Fibroblast of lung (primary cell): ENCODE measurements at regions not wholly inside any gene's neighbourhood (a gene's known extent, or its start where the extent isn't known, plus 50 kb on each side); places are given as distances from the start of the nearest gene placed in this dataset.

Experiments
- EZH2 ChIP-seq: IDR thresholded peaks from 2 replicates; pipeline ENCODE4 v1.5.1; 2012; ENCODE audit warnings: low read length, control low read depth, mild to moderate bottlenecking; ENCODE audit errors: missing control alignments
- TF ChIP-seq, protein P1 (sequence below), 2 donors: IDR thresholded peaks in 1 of 2; conservative IDR thresholded peaks in 1 of 2; 1 replicate in 1 of 2; 2 replicates in 1 of 2; pipeline ENCODE4 v1.5.1; 2011 to 2012; ENCODE audit warnings: low read length in 2 of 2, control low read depth in 1 of 2, inconsistent platforms in 1 of 2, low read depth in 1 of 2, mild to moderate bottlenecking in 1 of 2

DNA sequence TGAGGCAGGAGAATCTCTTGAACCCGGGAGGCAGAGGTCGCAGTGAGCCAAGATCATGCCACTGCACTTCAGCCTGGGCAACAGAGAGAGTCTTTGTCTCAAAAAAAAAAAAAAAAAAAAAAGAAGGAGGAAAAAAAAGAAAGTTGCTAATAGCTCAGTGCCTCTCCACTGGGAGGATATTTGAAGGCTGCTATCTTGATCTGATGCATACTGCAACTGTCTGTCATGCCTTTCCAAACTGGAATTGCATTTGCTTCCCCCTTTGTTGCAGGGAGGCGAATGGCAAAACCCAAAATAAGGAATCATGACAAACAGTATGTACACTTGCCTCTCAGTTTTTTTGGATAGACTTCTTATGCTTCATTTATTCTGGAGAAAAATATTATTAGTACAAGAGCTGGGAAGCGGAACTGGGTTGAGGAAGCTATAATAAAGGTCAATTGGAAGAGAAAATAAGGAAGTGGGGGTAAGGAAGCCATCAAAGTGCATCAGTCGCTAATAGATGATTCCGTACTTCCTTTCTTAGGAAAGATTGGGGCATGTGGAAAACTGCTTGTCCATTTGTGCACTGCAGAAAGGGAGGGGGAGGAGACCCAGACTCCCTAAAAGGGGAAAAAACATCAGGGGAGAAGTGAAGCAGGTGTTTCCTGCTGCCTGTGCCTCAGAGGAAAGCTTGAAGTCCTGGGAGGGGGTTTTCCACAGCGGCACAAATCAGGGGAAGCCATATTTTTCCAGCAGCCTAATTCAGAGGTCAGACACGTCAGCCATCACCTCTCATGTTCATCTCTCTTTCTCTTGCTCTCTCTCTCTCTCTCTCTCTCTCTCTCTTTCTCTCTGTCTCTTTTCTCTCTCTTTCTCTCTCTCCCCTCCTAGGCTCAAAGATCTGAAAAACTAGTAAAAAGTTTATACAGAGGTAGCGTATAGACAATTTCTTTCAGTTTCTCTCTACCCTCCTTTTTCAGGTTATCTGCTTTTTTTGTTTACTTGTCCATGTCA, 301.4 kb upstream of the TNP1 start:
- TF ChIP-seq, protein P1, sequence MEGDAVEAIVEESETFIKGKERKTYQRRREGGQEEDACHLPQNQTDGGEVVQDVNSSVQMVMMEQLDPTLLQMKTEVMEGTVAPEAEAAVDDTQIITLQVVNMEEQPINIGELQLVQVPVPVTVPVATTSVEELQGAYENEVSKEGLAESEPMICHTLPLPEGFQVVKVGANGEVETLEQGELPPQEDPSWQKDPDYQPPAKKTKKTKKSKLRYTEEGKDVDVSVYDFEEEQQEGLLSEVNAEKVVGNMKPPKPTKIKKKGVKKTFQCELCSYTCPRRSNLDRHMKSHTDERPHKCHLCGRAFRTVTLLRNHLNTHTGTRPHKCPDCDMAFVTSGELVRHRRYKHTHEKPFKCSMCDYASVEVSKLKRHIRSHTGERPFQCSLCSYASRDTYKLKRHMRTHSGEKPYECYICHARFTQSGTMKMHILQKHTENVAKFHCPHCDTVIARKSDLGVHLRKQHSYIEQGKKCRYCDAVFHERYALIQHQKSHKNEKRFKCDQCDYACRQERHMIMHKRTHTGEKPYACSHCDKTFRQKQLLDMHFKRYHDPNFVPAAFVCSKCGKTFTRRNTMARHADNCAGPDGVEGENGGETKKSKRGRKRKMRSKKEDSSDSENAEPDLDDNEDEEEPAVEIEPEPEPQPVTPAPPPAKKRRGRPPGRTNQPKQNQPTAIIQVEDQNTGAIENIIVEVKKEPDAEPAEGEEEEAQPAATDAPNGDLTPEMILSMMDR (conservative IDR thresholded peaks at IDR 0.05 in 1 of 2, IDR thresholded peaks at IDR 0.05 in 1 of 2; ENCODE audit: low read depth in 1 of 2, low read length in 2 of 2), result no peak
- TF ChIP-seq EZH2, result no peak
